Epithelial cell of esophagus (primary cell): ENCODE measurements at regions not wholly inside any gene's neighbourhood (a gene's known extent, or its start where the extent isn't known, plus 50 kb on each side); places are given as distances from the start of the nearest gene placed in this dataset.

ENCODE experiments used
- DNase-seq: peaks from one replicate; pipeline ENCODE4 v3.0.0; 2010; ENCODE audit warnings: low read depth
- H3K4me3 ChIP-seq: 2 replicates; pipeline ENCODE4 v1.5.1; 2011; ENCODE audit warnings: mild to moderate bottlenecking, low read length, control low read depth
- CTCF ChIP-seq: IDR thresholded peaks from 2 replicates; pipeline ENCODE4 v1.5.1; 2011; ENCODE audit warnings: low read depth, mild to moderate bottlenecking, low read length, control low read depth, inconsistent platforms; ENCODE audit not compliant: insufficient read depth; ENCODE audit errors: missing control alignments

DNA sequence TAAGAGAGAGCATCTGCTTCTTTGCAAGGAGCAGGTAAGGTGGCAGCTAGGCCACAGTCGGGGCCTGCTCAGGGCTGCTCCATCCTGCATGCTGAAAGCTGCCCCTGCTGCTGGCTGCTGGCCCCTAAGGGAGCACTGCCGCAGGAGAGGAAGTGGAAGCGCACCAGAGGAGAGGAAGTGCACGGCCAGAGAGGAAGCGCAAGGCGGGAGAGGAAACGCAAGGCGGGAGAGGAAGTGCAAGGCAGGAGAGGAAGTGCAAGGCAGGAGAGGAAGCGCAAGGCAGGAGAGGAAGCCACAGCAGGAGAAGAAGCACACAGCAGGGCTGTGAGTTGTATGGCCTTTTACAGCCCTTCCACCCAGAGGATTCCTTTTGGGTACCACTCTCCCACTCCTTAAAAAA, 539.0 kb upstream of the TNP1 start:
- no peak for DNase-seq
- no peak for TF ChIP-seq CTCF
- no peak overlapping the region for H3K4me3 ChIP-seq

GRCh38 chr2:217398101-217398500, 538.2 kb upstream of the TNP1 start:
- no peak for TF ChIP-seq CTCF
- no peak overlapping the region for H3K4me3 ChIP-seq

DNA sequence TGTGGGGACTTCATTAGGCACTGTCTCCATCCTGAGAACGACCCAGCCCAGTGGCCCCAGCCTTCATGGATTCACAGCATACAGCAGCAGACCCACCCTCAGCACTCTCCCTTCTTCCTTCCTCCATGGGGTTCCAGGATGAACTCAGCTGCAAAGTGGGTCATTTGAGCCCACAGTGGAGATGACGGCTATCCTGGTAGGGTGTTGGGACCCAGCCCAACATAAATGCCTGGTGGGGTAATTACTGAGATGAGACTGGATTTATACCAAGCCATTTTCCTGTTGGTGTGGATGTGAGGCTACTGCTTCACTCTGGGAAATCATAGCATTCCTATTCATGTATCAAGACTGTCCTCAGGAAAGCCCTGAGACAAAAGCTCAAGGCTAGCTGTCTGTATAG, 536.7 kb upstream of the TNP1 start:
- H3K4me3 ChIP-seq, result no peak overlapping the region
- no peak for DNase-seq
- no peak for TF ChIP-seq CTCF

More at GRCh38 chr2:217398101-217398500, 538.2 kb upstream of the TNP1 start:
- DNase-seq, result no peak

DNA sequence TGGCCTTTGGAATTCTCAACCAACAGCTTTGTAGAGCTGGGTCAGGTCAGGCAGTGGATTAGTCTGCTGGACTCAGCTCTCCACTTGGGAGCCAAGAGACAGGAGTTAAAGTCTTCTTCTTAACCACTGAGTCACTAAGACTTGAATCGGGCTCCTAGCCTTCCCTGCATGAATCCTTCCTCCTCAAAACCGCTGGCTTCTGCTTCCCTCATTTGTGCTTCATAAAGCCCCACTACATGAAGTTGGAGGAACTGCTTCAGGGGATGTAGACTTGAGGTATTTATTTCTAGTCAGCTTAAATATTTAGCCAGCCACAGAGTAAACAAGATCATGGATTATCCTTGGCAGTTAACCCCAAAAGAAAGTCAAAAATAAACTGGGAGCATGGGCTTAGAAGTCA, 536.3 kb upstream of the TNP1 start:
- no peak overlapping the region for H3K4me3 ChIP-seq
- peak; percentile 16 for DNase-seq
- no peak for TF ChIP-seq CTCF

- DNase-seq, result peak; percentile 97
- no peak for TF ChIP-seq CTCF
- no peak overlapping the region for H3K4me3 ChIP-seq
Measured at GRCh38 chr2:217394510-217395351, 534.9 kb upstream of the TNP1 start.

GRCh38 chr2:217393585-217394032, 533.7 kb upstream of the TNP1 start:
- no peak for TF ChIP-seq CTCF
- no peak overlapping the region for H3K4me3 ChIP-seq
- peak; percentile 95 for DNase-seq
